CD4-positive, alpha-beta T cell treated with Interleukin-6 for 4 hours (primary cell): ENCODE measurements at regions not wholly inside any gene's neighbourhood (a gene's known extent, or its start where the extent isn't known, plus 50 kb on each side); places are given as distances from the start of the nearest gene placed in this dataset.

ENCODE experiments used
- DNase-seq: peaks from one replicate; pipeline ENCODE4 v3.0.0-alpha.2; 2020; ENCODE audit warnings: mixed read lengths

DNA sequence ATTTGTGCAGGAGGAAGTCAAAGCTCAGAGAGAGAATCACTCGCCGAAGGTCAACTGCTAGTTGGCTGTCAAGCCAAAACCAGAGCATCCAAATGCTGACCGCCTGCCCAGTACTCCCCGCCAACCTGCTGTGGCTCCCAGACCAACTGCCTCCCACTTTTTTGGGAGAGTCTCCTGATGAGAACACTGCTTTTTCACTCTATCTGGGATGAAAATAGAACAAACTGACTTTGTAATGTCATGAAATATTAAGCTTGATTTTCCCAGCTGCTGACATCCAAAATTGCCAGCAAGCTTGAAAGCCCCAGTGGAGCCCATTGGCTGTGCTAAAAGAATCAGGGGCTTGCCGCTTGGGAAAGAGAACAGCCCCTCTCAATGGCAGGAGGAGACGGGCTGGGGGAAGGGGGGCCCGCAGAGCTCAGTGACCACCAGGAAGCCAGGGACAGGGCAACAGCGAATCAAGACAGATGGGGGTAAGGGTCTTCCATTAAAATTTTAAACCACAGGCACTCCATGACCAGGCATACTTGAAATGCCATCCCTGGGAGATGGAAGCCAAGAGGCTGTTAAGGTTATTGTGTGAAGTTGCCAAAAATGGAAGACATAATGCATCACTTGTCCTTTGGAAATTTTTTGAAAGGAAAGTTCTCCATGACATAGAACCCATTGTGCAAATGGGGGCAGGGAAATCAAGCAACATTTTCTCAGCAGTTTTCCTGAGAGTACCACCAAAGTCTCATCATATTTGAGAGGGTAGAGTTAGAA is 125.7 kb upstream of the CDH5 start:
- no peak for DNase-seq

DNA sequence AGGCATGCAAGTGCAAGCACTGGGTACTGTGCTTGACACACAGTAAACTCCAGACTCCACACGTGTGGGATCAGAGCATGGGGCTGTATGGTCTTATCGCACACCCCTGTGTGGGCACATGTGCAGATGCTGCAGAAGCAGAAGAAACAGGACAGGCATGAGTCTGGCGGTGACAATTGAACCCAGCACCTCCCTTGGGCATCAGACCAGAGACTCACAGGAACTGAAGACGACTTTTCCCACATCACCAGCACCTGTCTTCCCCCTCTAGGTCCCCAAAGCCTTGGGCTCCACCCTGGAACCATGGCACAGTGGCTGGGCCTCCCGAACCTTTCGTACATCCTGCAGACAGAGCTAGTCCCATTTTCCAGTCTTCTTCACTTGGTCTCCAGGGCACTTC is 126.4 kb upstream of the CDH5 start:
- no peak for DNase-seq

DNA sequence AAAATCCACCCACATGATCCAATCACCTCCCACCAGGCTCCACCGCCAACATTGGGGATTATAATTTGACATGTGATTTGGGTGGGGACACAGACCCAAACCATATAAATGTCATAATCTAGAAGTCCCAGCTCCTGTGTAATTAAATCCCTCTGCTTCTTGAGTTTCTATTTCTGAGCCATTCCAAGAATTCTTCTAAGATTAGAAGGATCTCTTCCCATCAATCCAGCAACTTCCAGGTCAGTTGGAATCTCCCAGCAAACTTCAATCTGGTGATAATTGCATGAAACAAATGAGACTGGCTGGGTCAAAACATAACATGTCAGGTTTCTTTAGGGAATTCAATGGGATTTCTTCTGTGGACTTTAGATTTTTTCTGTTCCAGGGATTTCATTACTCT is 127.8 kb upstream of the CDH5 start:
- DNase-seq: no peak

DNA sequence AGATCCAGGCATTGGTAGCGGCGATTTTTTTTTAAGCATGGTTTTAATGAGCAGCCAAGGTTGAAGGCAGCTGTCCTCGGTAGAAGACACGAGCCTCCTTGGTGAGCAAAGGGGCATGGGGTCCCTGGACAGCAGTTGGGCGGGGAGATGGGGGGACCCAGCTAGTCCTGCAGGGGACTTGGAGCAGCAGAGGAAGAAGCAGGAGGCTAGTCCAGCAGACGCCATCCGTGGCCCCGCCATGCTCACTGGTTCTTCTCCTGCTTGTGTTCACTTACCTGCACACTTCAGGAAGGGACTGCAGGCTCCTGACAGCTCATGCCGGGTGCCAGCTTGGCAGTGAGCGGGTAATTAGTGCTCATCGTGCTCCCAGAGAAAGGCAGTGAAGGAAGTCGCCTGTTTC is 130.2 kb upstream of the CDH5 start:
- no peak for DNase-seq

DNA sequence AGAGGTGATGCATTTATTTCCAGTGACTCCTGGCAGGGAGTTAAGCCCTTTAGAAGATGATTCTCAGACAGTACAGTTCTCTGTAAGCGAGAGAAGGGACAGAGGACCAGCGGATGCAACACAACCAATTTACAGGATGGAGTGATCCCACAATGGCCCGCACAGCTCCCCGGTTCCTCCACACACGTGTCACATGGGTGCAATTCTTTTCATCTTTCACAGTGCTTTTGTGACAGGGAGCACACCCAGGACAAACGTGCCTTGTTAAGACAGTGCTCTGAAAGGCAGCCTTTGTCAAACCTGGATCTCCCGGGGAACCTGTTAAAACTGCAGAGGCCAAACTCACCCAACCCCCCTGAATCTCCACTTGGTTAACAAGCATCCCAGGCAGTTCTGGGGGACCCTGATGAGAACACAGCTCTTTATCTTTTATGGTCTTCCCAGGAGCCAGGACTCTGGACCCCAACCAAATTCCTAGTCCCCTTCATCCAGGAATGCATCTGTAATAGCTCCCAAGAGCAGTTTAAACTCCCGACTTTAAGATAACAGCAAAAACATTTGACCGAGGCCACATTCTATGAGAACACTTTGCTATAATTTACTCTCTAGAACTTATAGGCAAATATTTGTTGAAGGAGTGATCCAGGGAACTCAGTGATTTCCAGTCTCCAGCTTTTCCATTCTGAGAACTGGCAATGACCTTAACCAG is 134.9 kb upstream of the CDH5 start:
- no peak for DNase-seq

DNA sequence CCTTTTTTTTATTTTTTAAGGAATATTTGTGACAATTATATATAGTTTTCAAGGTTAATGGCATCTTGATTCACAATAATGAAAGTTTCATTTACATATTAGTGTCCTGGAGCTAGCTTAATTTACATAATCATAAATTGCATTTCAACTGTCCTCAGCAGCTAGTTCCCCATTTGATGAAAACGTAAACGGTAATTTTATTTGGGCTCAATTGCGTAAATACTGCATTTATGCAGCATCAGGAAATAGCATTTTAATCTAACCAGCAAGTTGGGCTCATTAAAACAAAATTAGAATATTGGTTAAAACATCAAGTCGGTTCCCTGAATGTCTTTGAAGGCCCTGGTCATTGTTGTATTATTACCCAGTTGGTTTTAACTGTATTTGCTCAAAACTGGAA is 136.8 kb upstream of the CDH5 start:
- DNase-seq: no peak

DNA sequence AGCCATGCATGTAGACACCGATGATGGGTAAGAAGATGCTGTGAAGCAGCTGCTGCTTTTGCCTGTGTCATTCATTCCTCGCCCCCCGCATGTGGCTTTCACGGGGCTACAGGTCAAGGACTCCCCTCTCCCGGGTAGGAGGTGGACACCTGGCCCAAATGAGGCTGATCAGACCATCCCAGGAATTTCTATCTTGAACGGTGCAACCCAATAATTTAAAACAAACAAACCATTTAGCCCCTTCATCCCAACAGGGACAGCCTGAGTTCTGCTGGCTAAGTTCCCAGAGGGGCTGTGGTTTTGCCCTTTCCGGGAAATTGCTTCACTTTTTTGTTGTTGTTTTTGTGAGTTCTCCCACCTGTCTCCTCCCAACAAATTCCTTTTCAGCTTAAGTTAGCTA is 137.7 kb upstream of the CDH5 start:
- DNase-seq: no peak

DNA sequence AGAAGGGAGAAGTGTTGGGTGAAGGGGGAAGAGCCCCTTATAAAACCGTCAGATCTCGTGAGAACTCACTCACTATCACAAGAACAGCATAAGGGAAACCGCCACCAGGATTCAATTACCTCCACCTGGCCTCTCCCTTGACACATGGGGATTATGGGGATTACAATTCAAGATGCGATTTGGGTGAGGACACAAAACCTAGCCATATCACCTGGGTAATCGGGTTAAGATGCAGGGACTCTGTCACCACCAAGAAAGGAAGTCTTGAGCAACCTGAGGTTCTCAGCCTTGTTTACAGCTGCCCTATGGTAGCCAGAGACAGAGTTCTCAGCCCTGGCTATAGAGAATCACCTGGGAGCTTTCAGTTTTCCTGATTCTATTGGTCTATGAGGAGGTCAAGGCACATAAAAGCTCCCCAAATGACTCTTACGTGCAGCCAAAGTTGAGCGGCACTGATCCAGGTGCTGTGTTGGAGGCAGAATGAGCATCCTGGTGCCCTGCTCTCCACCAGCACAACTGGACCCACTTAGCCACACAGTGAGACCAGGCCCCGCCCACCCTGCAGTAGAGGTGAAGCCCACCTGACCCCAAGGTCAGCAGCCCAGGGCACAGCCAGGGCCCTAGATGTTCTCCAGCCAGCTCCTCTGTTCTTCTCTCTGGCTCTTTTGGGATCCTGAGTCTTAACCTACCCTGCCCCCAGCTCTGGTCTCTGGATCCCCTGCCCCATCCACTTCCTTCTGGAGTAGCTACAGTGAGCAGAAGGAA is 138.5 kb upstream of the CDH5 start:
- no peak for DNase-seq

DNA sequence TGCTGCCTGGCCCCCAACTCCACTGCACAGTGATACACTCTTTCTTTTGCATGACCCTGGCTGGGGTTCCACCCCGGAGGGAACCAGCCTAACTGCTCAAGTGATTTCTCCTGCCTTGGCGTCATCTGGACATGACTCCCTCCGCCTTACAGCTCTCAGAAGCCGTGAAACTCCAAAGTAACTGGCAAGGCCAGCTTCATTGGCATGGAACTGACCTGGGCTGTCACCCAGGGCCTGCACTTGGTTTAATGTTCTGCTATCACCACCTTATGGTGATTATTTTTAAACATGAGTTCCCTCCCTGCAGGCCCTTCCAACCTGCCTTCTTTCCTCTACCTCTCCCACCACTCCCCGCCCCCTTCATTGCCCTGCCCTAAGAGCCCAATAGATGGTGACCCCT is 139.7 kb upstream of the CDH5 start:
- DNase-seq: no peak

DNA sequence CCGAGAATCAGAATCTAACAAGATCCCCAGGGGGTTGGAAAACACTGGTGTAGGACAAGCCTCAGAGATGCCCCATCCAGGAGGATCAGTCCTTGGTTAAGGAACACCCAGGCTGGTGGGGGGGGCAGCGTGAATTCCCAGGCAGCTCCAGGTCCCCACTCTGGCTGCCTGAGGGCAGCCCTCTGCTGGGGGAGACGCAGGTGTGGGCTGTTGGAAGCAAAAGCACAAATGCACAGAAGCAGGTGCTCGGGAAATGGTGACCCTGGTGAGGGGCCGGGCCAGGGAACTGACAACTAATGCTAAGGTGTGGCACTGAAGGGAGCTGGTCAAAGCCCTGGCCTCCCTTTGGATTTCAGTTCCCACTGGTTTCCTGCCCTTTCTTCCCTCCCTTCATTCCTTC is 140.8 kb upstream of the CDH5 start:
- DNase-seq: no peak

DNA sequence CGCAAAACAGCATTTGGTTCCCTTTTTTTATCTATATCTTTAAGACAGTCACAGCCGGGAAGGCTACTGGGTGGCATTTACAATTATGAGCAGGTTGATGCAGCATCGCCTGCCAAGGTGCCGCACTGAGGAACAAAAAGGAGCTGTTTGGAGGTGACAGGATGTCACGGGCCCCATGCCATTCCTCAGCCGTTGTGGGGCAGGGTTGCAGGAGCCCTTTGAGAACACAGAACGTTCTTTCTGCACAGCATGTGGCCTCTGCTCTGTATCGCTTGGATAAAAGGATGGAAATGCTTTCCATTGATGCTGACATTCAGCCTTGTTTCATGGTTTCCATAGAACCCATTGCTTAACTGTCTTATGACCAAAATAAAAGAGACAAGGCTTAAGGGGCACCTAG is 141.9 kb upstream of the CDH5 start:
- no peak for DNase-seq

DNA sequence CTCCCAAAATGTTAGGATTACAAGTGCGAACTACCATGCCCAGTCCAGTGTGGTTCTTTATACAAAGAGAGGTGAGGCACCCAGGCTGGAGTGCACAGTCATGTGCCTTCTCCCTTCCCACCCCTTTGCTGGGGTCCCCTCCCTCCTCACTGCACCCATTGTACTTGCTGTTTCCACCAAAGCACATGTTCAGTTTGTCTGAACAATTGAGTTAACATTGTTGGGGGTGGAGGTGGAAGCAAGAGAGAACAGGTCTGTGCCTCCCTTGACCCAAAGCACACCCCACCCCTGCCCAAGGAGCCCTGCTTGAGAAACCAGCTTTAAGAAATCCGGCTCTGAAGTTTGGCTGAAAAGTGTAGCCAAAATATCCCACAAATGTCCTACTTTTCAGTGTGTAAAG is 142.3 kb upstream of the CDH5 start:
- no peak for DNase-seq

DNA sequence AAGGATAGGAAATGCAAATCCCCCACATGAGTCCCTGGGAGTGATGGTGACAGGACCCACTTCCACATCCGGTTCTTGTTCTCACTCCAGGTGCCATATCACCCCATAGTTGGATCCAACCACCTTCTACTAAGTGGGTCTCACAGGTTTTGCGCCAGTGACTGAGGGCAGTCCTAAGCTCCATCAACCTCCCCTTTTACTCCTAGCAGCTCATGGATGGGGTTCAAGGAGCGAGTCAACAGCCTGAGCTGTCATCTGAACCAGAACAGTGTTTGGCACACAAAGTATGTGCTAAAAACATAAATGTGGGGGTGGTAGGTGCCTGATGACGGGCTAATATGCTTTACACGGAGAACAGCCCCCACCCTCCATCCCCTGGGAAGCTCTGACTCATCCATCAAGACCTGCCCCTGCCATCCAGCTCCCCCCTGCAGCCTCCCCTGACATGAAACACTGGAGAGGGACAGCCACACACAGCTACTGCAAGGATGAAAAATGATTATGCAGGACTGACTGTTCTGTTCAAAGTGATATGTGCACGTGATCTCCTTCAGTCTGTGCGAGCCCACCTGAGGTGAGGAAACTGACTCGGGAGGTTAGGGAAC is 143.2 kb upstream of the CDH5 start:
- DNase-seq: no peak

DNA sequence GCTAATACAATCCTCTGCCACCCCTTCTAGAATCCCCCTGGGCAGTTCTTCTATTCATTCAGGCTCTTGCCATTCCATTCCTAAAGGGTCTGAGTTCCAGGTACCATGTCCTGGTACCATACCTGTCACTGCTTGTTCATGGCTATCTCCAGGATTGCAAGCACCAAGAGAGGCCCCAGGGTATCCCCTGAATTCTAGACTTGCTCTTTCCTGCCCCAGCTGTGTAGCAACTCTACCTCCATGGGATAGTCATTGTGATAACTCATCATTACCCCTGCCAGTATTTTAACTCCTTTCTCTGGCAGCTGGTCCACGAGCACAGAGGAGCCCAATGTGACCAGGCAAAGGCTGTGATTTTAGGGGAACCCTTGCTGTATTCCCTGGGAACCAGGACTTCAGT is 143.7 kb upstream of the CDH5 start:
- DNase-seq: no peak

DNA sequence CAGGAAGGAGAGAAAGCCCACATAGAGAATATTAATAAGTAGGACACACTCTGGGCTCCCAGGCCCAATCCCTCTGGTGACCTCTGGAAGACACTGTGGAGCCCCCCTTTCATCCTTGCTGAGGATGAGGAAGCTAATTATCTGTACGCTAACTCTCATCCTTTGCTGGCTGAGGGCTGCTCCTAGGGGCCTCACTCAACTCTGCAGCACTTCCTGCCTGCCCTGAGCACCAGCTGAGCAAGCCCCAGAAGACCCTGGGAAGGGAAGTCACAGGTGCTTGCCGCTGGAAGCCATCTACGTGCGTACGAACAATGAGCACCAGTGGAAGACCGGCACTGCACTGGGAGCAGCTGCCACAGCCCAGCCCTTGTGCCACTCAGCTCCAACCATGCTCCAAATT is 145.8 kb upstream of the CDH5 start:
- DNase-seq: no peak

DNA sequence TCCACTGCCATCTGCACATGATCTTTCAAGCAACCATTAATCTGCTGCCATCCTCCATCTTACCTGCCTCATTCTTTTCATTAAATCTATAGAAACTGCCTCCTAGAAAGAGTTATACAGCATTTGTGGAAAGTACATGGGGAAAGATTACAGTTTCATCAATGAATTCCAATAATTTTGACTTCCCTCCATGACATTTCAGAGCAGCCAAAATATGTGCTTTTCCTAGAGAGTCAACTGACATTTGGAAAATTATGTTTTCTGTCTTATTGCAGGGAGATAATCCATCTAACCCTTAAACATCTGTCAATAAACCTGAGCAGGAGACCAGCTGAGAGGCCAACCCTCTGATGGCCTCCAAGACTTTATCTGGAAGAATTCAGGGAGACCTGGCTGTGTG is 147.0 kb upstream of the CDH5 start:
- DNase-seq: no peak

DNA sequence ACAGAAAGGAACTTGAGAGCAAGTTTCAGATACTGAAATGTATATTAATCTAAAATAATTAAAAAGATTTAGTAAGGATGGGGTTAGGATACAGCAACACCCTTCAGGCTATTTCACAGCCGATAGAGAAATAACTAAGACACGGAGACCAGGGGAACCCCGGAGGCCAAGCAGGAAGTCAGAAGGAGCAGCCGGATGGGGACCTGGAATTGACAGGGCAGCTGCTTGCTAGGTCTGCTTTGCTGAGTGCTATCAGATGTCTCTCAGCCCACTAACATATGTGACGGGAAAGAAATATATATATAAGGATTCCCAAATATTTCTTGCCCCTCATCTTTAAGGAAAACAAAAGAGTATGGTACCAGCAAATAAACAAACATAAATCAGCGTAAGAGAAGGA is 154.1 kb upstream of the CDH5 start:
- no peak for DNase-seq

DNA sequence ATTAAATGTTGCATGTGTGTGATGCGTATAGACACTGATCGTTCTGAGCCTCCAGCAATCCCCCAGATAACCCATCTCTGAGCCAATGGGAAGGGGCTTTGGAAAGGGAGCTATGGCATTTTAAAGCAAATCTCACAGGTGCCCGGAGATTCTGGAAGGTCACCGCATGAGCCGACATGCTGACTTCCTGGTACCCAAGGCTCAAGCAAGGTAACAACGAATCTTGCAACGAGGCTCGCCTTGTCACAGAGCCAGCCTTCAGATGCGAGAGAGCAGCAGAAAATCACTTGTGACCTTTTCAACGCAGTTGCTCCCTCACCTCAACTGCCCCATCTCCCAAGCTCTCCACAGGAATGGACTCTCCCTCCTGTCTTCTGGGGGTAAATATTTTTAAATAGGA is 154.8 kb upstream of the CDH5 start:
- no peak for DNase-seq

DNA sequence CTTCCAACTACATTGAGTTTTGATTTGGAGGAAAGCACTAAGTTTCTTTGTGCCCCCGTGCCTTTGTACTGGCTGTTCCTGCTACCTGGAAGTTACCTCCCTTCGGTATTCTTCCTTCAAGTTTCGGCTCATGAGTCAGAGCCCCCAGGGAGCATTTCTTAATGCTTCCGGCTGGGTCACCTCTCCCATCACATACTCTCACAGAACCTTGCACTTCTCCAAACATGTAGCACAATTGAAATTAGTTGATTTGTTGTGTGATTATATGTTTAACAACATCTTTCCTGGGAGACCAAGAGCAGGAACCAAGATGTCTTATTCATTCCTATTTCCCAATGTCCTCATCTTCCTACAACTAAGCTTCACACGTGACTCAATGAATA is 158.6 kb upstream of the CDH5 start:
- DNase-seq: no peak

DNA sequence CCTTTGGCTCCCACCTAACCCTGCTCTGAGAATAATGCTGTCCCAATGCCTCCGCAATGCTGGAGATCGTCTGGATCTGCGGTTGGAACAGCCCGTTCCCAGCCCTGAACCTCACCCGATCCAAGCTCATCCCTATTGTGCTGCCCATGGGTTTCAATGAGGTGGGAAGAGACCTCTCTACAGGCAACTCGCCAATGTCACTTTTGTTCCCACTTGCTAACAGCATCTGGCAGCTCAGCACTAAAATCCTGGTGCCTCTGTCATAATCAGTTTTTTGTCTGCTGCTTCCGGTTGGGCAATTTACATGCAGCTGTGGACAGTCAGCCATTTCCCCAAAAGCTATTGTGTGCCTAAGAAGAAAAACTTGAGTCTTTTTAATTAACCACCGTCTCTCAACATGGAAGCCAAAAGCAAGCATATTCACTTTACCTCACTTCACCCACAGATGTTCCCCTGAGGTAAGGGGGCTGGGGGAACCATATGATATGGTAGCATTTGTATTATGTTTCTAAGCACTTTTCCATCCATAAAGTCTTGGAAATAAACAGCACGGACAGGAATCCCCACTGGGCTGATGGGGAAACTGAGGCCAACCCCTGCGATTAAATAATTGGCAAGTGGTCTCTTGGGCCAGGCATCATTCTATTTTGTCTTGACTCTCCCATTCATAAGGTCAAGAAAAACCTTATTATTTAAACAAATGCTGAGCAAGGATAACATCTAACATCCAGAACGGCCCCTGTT is 159.2 kb upstream of the CDH5 start:
- DNase-seq: no peak

DNA sequence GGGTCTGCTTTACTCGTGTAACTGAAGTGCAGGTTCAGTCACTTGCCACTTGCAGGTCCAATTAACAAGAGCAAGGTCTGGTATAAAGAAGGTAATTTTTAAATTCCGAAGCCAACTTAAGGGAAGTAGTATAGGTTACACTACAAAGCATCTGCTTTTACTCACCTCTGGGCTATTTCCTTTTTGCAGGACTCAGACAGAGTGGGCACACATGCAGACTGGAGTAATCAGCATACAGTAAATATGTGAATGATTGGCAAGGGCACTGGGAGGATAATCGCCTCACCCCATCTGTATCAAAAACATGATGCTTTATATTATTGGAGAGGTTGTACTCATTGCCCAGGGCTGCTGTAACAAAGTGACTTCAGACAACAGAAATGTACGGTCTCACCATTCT is 160.1 kb upstream of the CDH5 start:
- no peak for DNase-seq

DNA sequence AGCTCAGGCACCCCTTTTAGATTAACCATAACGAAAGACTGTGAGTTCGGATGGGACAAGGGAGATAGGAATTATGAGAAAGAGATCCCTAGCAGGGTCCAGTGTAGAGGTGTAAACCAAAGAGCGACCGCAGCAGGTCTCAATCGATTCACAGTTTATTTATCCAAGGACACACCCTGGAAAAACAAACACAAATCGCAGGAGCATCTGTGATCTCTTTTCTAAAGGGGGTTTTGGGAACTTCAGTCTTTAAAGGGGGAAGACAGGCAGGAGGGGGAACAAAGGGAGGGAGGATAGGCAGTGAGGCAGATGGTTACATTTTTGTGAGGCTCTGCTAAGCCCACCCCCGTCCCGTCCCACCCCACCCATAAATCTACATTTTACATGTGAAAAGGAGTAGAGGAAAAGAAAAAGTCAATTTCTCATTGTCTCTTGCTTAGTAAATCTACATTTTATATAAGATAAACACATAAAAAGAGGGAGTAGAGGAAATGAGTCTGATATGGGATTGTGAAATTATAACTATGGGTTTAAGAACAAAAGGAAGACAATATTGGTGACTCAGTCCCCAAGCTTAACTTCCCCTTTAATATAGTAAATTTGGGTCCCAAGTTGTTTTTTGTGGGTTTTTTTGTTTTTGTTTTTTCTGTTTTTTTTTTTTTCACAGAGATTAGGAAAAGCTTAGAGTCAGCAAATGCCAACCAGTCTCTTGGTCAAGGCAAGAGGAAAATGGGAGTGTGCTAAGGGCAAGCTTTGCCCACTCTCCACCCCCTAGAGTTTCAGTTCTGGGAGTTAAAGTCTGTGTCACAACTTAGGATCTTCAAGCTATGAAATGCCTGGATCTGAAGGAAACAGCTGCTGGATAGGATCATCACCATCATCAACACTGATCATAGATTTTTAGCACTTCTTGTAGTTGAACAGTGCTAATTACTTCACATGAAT is 160.9 kb upstream of the CDH5 start:
- DNase-seq: no peak
